Progenitor cell of endocrine pancreas (in vitro differentiated cells): ENCODE measurements at regions not wholly inside any gene's neighbourhood (a gene's known extent, or its start where the extent isn't known, plus 50 kb on each side); places are given as distances from the start of the nearest gene placed in this dataset.

Experiments used
- DNase-seq: peaks from one replicate; pipeline ENCODE4 v3.0.0; 2021; ENCODE audit warnings: low spot score; ENCODE audit not compliant: unreplicated experiment
- H3K27ac Mint-ChIP-seq: 2 replicates; pipeline ENCODE4 v1.8.0; 2021; ENCODE audit warnings: mild to moderate bottlenecking, moderate library complexity, mixed read lengths
- H3K27me3 Mint-ChIP-seq: 2 replicates; pipeline ENCODE4 v1.8.0; 2021; ENCODE audit warnings: mixed read lengths
- H3K36me3 Mint-ChIP-seq: 2 replicates; pipeline ENCODE4 v1.8.0; 2022; ENCODE audit warnings: mixed read lengths; ENCODE audit not compliant: insufficient read depth
- H3K4me1 Mint-ChIP-seq: 2 replicates; pipeline ENCODE4 v1.8.0; 2021; ENCODE audit warnings: low read depth, mixed read lengths
- H3K4me3 Mint-ChIP-seq: 2 replicates; pipeline ENCODE4 v1.8.0; 2021; ENCODE audit warnings: low read depth, mild to moderate bottlenecking, moderate library complexity, mixed read lengths
- H3K9me3 Mint-ChIP-seq: 2 replicates; pipeline ENCODE4 v1.8.0; 2021; ENCODE audit warnings: low read depth, mixed read lengths
- CTCF ChIP-seq: fragments of 200-600 bp; sonication (generic); IDR thresholded peaks from one replicate; pipeline ENCODE4 v1.5.0; 2021; ENCODE audit warnings: antibody characterized with exemption, mild to moderate bottlenecking; ENCODE audit not compliant: unreplicated experiment

GRCh38 chrX:118218079-118218478, 101.5 kb upstream of the KLHL13 start:
- Mint-ChIP-seq H3K9me3 (peaks cover 21% of the 10 kb centered on the region), H3K36me3 (no peaks in the 10 kb centered on the region), H3K27ac (no peak overlapping the region), H3K27me3 (no peaks in the 10 kb centered on the region), H3K4me3 (no peak overlapping the region), H3K4me1 (no peaks in the 10 kb centered on the region)
- TF ChIP-seq CTCF, result no peak
- DNase-seq, result no peak

- Mint-ChIP-seq H3K27ac (no peak overlapping the region), H3K36me3 (no peaks in the 10 kb centered on the region), H3K27me3 (no peaks in the 10 kb centered on the region), H3K4me1 (no peaks in the 10 kb centered on the region), H3K9me3 (peaks cover 21% of the 10 kb centered on the region), H3K4me3 (no peak overlapping the region)
- TF ChIP-seq CTCF, result no peak
- no peak for DNase-seq
These were observed 102.3 kb upstream of the KLHL13 start for GRCh38 chrX:118218940-118219339.

- no peak overlapping the region for H3K4me3 Mint-ChIP-seq
- no peaks in the 10 kb centered on the region for H3K36me3 Mint-ChIP-seq
- no peaks in the 10 kb centered on the region for H3K4me1 Mint-ChIP-seq
- TF ChIP-seq CTCF, result no peak
- H3K27ac Mint-ChIP-seq, result no peak overlapping the region
- no peaks in the 10 kb centered on the region for H3K27me3 Mint-ChIP-seq
- peaks cover 20% of the 10 kb centered on the region for H3K9me3 Mint-ChIP-seq
- DNase-seq, result no peak
These were observed 103.3 kb upstream of the KLHL13 start for GRCh38 chrX:118219866-118220265.

- Mint-ChIP-seq H3K4me3 (no peak overlapping the region), H3K27ac (no peak overlapping the region), H3K27me3 (no peaks in the 10 kb centered on the region), H3K36me3 (no peaks in the 10 kb centered on the region), H3K4me1 (no peaks in the 10 kb centered on the region), H3K9me3 (peaks cover 17% of the 10 kb centered on the region)
- no peak for TF ChIP-seq CTCF
- DNase-seq, result no peak
These were observed 103.9 kb upstream of the KLHL13 start for GRCh38 chrX:118220509-118220908.

GRCh38 chrX:118221270-118221669, 104.7 kb upstream of the KLHL13 start:
- Mint-ChIP-seq H3K9me3 (peaks cover 17% of the 10 kb centered on the region), H3K4me3 (no peak overlapping the region), H3K27ac (no peak overlapping the region), H3K36me3 (no peaks in the 10 kb centered on the region), H3K27me3 (no peaks in the 10 kb centered on the region), H3K4me1 (no peaks in the 10 kb centered on the region)
- no peak for TF ChIP-seq CTCF
- DNase-seq, result no peak
